WTC11 (cell line): ENCODE measurements at regions not wholly inside any gene's neighbourhood (a gene's known extent, or its start where the extent isn't known, plus 50 kb on each side); places are given as distances from the start of the nearest gene placed in this dataset.

Source experiments
- CBFB ChIP-seq: sonication (generic); formaldehyde crosslinking; IDR thresholded peaks from 2 replicates; pipeline ENCODE4 v1.8.1; 2022; ENCODE audit warnings: mild to moderate bottlenecking, low read depth, missing genetic modification reagents
- CTCF ChIP-seq: fragments of 200-600 bp; IDR thresholded peaks from 2 replicates; pipeline ENCODE4 v1.8.0; 2022; ENCODE audit warnings: antibody characterized with exemption
- TF ChIP-seq, protein P1 (sequence below): sonication (generic); formaldehyde crosslinking; IDR thresholded peaks from 2 replicates; pipeline ENCODE4 v1.8.1; 2022; ENCODE audit warnings: low read depth, missing genetic modification reagents, borderline replicate concordance
- TF ChIP-seq, protein P2 (sequence below): sonication (generic); formaldehyde crosslinking; IDR thresholded peaks from 2 replicates; pipeline ENCODE4 v1.8.1; 2023; ENCODE audit warnings: mild to moderate bottlenecking, missing genetic modification reagents, moderate library complexity

DNA sequence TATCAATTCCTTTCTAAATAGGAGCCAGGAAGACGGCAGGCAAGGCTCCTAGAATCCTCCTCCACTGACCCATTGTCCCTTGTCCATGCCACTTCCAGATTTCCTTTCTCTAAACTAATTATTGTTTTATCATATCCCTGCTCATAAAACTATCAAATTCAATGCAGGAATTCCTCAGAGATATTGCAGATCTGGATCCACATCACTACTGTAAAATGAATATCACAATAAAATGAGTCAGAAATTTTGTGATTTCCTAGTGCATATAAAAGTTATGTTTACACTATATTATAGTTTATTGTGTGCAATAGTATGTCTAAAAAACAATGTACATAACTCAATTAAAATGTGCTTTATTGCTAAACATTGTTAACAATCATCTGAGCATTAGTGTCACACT, 498.7 kb upstream of the NEGR1 start:
- TF ChIP-seq CTCF, result no peak
- TF ChIP-seq, protein P1, sequence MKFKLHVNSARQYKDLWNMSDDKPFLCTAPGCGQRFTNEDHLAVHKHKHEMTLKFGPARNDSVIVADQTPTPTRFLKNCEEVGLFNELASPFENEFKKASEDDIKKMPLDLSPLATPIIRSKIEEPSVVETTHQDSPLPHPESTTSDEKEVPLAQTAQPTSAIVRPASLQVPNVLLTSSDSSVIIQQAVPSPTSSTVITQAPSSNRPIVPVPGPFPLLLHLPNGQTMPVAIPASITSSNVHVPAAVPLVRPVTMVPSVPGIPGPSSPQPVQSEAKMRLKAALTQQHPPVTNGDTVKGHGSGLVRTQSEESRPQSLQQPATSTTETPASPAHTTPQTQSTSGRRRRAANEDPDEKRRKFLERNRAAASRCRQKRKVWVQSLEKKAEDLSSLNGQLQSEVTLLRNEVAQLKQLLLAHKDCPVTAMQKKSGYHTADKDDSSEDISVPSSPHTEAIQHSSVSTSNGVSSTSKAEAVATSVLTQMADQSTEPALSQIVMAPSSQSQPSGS, result no peak
- TF ChIP-seq, protein P2, sequence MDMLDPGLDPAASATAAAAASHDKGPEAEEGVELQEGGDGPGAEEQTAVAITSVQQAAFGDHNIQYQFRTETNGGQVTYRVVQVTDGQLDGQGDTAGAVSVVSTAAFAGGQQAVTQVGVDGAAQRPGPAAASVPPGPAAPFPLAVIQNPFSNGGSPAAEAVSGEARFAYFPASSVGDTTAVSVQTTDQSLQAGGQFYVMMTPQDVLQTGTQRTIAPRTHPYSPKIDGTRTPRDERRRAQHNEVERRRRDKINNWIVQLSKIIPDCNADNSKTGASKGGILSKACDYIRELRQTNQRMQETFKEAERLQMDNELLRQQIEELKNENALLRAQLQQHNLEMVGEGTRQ (CRISPR knock-in tag), result no peak
- TF ChIP-seq CBFB (CRISPR knock-in tag), result no peak
